ENCODE measurements at regions not wholly inside any gene's neighbourhood (a gene's known extent, or its start where the extent isn't known, plus 50 kb on each side); places are given as distances from the start of the nearest gene placed in this dataset.

GRCh38 chr6:144989319-144990107 lies 704.4 kb downstream of the UTRN start:
- DNase-seq (ENCODE audit: low read depth in 4 of 4, low spot score in 1 of 4), result no peak

- DNase-seq (ENCODE audit: low read depth in 4 of 4, low spot score in 1 of 4), result no peak
Measured at GRCh38 chr6:144990784-144991183, 705.6 kb downstream of the UTRN start.

GRCh38 chr6:144993870-144994269 lies 708.7 kb downstream of the UTRN start:
- no peak for DNase-seq (ENCODE audit: low read depth in 4 of 4, low spot score in 1 of 4)

GRCh38 chr6:144997996-144998395 lies 712.9 kb downstream of the UTRN start:
- no peak for DNase-seq (ENCODE audit: low read depth in 4 of 4, low spot score in 1 of 4)

- no peak for DNase-seq (ENCODE audit: low read depth in 4 of 4, low spot score in 1 of 4)
Measured at GRCh38 chr6:144999127-144999526, 714.0 kb downstream of the UTRN start.

- DNase-seq (ENCODE audit: low read depth in 4 of 4, low spot score in 1 of 4), result no peak
Measured at GRCh38 chr6:145003145-145003544, 718.0 kb downstream of the UTRN start.

- no peak for DNase-seq (ENCODE audit: low read depth in 4 of 4, low spot score in 1 of 4)
Measured at GRCh38 chr6:145006914-145007313, 721.8 kb downstream of the UTRN start.

- DNase-seq (ENCODE audit: low read depth in 4 of 4, low spot score in 1 of 4), result no peak
Measured at GRCh38 chr6:145008715-145009114, 723.6 kb downstream of the UTRN start.

- DNase-seq (ENCODE audit: low read depth in 4 of 4, low spot score in 1 of 4), result no peak
Measured at GRCh38 chr6:145009711-145010110, 724.6 kb downstream of the UTRN start.

- DNase-seq (ENCODE audit: low read depth in 4 of 4, low spot score in 1 of 4), result no peak
Measured at GRCh38 chr6:145012039-145012662, 723.2 kb downstream of the EPM2A start.

GRCh38 chr6:145015739-145016558 lies 719.4 kb downstream of the EPM2A start:
- DNase-seq (ENCODE audit: low read depth in 4 of 4, low spot score in 1 of 4), result peak in 1 of 4 experiments; percentile 11

- no peak for DNase-seq (ENCODE audit: low read depth in 4 of 4, low spot score in 1 of 4)
Measured at GRCh38 chr6:145017051-145017450, 718.3 kb downstream of the EPM2A start.

GRCh38 chr6:145017516-145017915 lies 717.8 kb downstream of the EPM2A start:
- no peak for DNase-seq (ENCODE audit: low read depth in 4 of 4, low spot score in 1 of 4)

GRCh38 chr6:145018027-145018426 lies 717.3 kb downstream of the EPM2A start:
- no peak for DNase-seq (ENCODE audit: low read depth in 4 of 4, low spot score in 1 of 4)

GRCh38 chr6:145020114-145020513 lies 715.2 kb downstream of the EPM2A start:
- DNase-seq (ENCODE audit: low read depth in 4 of 4, low spot score in 1 of 4), result no peak

GRCh38 chr6:145020543-145020942 lies 714.8 kb downstream of the EPM2A start:
- DNase-seq (ENCODE audit: low read depth in 4 of 4, low spot score in 1 of 4), result no peak

GRCh38 chr6:145022199-145022796 lies 713.0 kb downstream of the EPM2A start:
- DNase-seq (ENCODE audit: low read depth in 4 of 4, low spot score in 1 of 4), result no peak

- no peak for DNase-seq (ENCODE audit: low read depth in 4 of 4, low spot score in 1 of 4)
Measured at GRCh38 chr6:145023116-145023726, 712.1 kb downstream of the EPM2A start.

GRCh38 chr6:145025488-145025887 lies 709.8 kb downstream of the EPM2A start:
- no peak for DNase-seq (ENCODE audit: low read depth in 4 of 4, low spot score in 1 of 4)

- no peak for DNase-seq (ENCODE audit: low read depth in 4 of 4, low spot score in 1 of 4)
Measured at GRCh38 chr6:145026267-145026679, 709.0 kb downstream of the EPM2A start.

Measured in stimulated activated CD4-positive, alpha-beta T cell treated with anti-CD3 and anti-CD28 coated beads, Interleukin-1b, Interleukin-23, amount 100 ng/mL, for 24 hours (primary cell).